ENCODE measurements at regions not wholly inside any gene's neighbourhood (a gene's known extent, or its start where the extent isn't known, plus 50 kb on each side); places are given as distances from the start of the nearest gene placed in this dataset.

GRCh38 chr5:107272954-107273353, 397.8 kb downstream of the EFNA5 start:
- H3K9me3 ChIP-seq (ENCODE audit: control insufficient read depth, insufficient read depth, low read length), result no peaks in the 10 kb centered on the region
- no peak overlapping the region for H2BK120ac ChIP-seq (ENCODE audit: low read depth, low read length)
- no peaks in the 10 kb centered on the region for H4K20me1 ChIP-seq (ENCODE audit: insufficient read depth, low read length)
- no peak overlapping the region for H2BK15ac ChIP-seq (ENCODE audit: low read depth, low read length)
- dilution Hi-C loops (cut with HindIII; ENCODE audit: low sequenced_read_pairs, unreplicated experiment) (no loop called here), intact Hi-C loops (cut with micrococcal nuclease) (no loop called here), in situ Hi-C loops (cut with MboI; ENCODE audit: low sequenced_read_pairs) (no loop called here)
- TF ChIP-seq MAFK (IDR thresholded peaks at IDR 0.05; ENCODE audit: low read depth, low read length) (no peak), MXI1 (IDR thresholded peaks at IDR 0.05; ENCODE audit: borderline replicate concordance, low read depth, low read length) (no peak), USF2 (IDR thresholded peaks at IDR 0.05; ENCODE audit: low read depth, low read length) (no peak), NFE2L2 (IDR thresholded peaks at IDR 0.05; ENCODE audit: low read depth, low read length) (no peak), CEBPB (IDR thresholded peaks at IDR 0.05; ENCODE audit: low read depth, low read length) (no peak), POLR2A (IDR thresholded peaks at IDR 0.05; ENCODE audit: low read depth, low read length) (no peak), RFX5 (IDR thresholded peaks at IDR 0.05; ENCODE audit: low read depth, low read length) (no peak), FOS (IDR thresholded peaks at IDR 0.05; ENCODE audit: low read depth, low read length) (no peak), RCOR1 (IDR thresholded peaks at IDR 0.05; ENCODE audit: insufficient replicate concordance, low read length) (no peak), MAZ (IDR thresholded peaks at IDR 0.05; ENCODE audit: borderline replicate concordance, low read depth, low read length) (no peak), SMC3 (IDR thresholded peaks at IDR 0.05; ENCODE audit: low read depth, low read length) (no peak), BHLHE40 (IDR thresholded peaks at IDR 0.05; ENCODE audit: low read depth, low read length) (no peak), CHD1 (IDR thresholded peaks at IDR 0.05; ENCODE audit: low read depth, low read length) (no peak), RAD21 (IDR thresholded peaks at IDR 0.05; ENCODE audit: low read length) (no peak)
- TF ChIP-seq, protein P1, sequence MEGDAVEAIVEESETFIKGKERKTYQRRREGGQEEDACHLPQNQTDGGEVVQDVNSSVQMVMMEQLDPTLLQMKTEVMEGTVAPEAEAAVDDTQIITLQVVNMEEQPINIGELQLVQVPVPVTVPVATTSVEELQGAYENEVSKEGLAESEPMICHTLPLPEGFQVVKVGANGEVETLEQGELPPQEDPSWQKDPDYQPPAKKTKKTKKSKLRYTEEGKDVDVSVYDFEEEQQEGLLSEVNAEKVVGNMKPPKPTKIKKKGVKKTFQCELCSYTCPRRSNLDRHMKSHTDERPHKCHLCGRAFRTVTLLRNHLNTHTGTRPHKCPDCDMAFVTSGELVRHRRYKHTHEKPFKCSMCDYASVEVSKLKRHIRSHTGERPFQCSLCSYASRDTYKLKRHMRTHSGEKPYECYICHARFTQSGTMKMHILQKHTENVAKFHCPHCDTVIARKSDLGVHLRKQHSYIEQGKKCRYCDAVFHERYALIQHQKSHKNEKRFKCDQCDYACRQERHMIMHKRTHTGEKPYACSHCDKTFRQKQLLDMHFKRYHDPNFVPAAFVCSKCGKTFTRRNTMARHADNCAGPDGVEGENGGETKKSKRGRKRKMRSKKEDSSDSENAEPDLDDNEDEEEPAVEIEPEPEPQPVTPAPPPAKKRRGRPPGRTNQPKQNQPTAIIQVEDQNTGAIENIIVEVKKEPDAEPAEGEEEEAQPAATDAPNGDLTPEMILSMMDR (conservative IDR thresholded peaks at IDR 0.05; ENCODE audit: low read depth, low read length), result no peak
- TF ChIP-seq, protein P2, sequence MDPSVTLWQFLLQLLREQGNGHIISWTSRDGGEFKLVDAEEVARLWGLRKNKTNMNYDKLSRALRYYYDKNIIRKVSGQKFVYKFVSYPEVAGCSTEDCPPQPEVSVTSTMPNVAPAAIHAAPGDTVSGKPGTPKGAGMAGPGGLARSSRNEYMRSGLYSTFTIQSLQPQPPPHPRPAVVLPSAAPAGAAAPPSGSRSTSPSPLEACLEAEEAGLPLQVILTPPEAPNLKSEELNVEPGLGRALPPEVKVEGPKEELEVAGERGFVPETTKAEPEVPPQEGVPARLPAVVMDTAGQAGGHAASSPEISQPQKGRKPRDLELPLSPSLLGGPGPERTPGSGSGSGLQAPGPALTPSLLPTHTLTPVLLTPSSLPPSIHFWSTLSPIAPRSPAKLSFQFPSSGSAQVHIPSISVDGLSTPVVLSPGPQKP (IDR thresholded peaks at IDR 0.05; ENCODE audit: borderline replicate concordance, low read depth, low read length), result no peak
- ATAC-seq (ENCODE audit: low read depth), result no peak
- H2AK9ac ChIP-seq (replicated peaks; ENCODE audit: low read depth, low read length, poor library complexity), result no peak overlapping the region
- no peak overlapping the region for H2BK5ac ChIP-seq (ENCODE audit: low read depth, low read length, poor library complexity, severe bottlenecking)
- no peak overlapping the region for H2AK5ac ChIP-seq (ENCODE audit: low read depth, low read length)
- H3K56ac ChIP-seq (ENCODE audit: extremely low read depth, insufficient read depth, low read length), result no peak overlapping the region
- H3K18ac ChIP-seq (ENCODE audit: low read depth, low read length), result no peak overlapping the region
- H3K9ac ChIP-seq (ENCODE audit: low read depth, low read length), result no peak overlapping the region
- no CpG with 5 or more reads among the region's 4 CpGs for WGBS, 2 experiments (ENCODE audit: extremely low coverage in 2 of 2, insufficient read length in 1 of 2)
- no peak overlapping the region for H4K8ac ChIP-seq (ENCODE audit: low read depth in 2 of 2, low read length in 2 of 2)
- no peak overlapping the region for H2BK20ac ChIP-seq (ENCODE audit: low read depth, low read length)
- POLR2A ChIA-PET (ENCODE audit: unreplicated experiment), result no interaction called here
- CTCF ChIA-PET, result no interaction called here
- BruUV-seq (replicated peaks), result no TSS peak
- peaks cover 2% of the 10 kb centered on the region; the same call in 1 of the 2 replicates for H3K4me1 ChIP-seq (ENCODE audit: control insufficient read depth, insufficient read depth, low read length)
- no peaks in the 10 kb centered on the region; the same call in 1 of the 2 replicates for H3K9me1 ChIP-seq (ENCODE audit: insufficient read depth, low read length)
- no peak overlapping the region for H3K27ac ChIP-seq (ENCODE audit: insufficient read depth, low read length)
- H2AFZ ChIP-seq (replicated peaks; ENCODE audit: low read length, poor library complexity), result no peak overlapping the region
- no peaks in the 10 kb centered on the region for H3K36me3 ChIP-seq (ENCODE audit: control insufficient read depth, insufficient read depth, low read length)
- H4K91ac ChIP-seq (ENCODE audit: insufficient read depth, low read depth, low read length), result no peak overlapping the region
- no peak overlapping the region for H3K4me3 ChIP-seq (ENCODE audit: insufficient read depth, low read depth, low read length)
- H3K4me2 ChIP-seq (ENCODE audit: low read depth, low read length), result no peak overlapping the region
- no peak overlapping the region for H3K14ac ChIP-seq (replicated peaks; ENCODE audit: low read depth, low read length)
- H3K4ac ChIP-seq (ENCODE audit: low read depth, low read length), result no peak overlapping the region
- H4K5ac ChIP-seq (ENCODE audit: low read depth, low read length), result no peak overlapping the region
- DNase-seq, result no peak
- no peaks in the 10 kb centered on the region for H3K27me3 ChIP-seq (ENCODE audit: control insufficient read depth, insufficient read depth, low read length)
- H3K23ac ChIP-seq (ENCODE audit: low read depth, low read length), result no peak overlapping the region
- H3K79me1 ChIP-seq (ENCODE audit: low read depth in 1 of 2, low read length in 2 of 2), result no peaks in the 10 kb centered on the region

Measured in IMR-90 (cell line).